ENCODE measurements at regions not wholly inside any gene's neighbourhood (a gene's known extent, or its start where the extent isn't known, plus 50 kb on each side); places are given as distances from the start of the nearest gene placed in this dataset.
A peak's percentile ranks its signal among the peaks of the same experiment; 100 is the strongest.

DNA sequence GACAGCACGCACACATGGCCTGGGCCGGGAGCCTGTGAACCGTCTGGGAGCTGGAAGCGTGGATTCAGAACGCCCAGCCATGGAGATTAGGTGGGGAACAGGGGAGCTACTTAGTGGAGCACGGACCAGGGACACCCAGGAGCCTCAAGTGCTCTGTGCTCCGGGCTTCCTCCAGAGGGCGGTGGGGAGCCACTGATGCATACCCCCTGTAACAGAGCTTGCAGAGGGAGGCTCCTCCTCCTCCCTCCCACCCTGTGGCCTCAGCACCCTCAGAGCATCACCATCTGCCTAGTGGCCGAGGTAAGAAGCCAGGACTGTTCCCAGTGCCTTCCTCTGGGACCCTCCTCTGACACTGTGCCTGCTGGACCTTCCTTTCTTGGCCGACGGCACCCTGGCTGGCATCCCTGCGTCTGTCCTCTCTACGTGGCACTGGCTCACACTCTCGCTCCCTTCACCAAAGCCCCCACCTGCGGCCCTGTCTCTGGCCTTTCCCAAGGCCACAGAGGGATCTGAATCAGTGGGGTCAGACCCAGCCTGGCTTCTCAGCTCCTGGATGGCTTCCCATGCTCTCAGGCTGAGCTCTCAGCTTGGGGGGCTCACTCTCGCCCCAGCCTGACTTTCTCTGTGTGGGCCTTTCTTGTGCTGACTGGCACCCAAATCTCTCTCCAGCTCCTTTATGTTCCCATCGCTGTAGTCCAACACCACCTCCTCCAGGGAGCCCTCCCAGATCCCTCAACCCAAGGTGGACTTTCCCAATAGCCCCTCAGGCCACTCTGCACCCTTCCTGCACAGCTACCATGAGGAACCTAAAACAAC, 780.9 kb downstream of the BRD1 start:
- TF ChIP-seq CTCF (IDR thresholded peaks at IDR 0.05) = no peak
- ATAC-seq = peak in 1 of 4 donors; percentile 22
- whole genome bisulfite sequencing, 3 donors = 26 to 34% (median 34%) methylated on average over 17 of the region's 17 CpGs
- no peaks in the 10 kb centered on the region for H3K9me3 ChIP-seq
- DNase-seq = no peak
- no peak overlapping the region for H3K27ac ChIP-seq
- no peaks in the 10 kb centered on the region for H3K4me1 ChIP-seq
- H3K36me3 ChIP-seq (ENCODE audit: insufficient read depth in 1 of 2, low read depth in 1 of 2) = no peaks in the 10 kb centered on the region
- H3K27me3 ChIP-seq (ENCODE audit: insufficient read depth in 3 of 3, low read length in 2 of 3) = peaks cover 0 to 8% (median 3%) of the 10 kb centered on the region in 3 donors
- H3K4me3 ChIP-seq = no peak overlapping the region
- intact Hi-C loops (cut with DNase I) = loop anchor here in 1 of 2 donors (5.0 kb wide), 1 partner anchor 256 kb away; no protein-coding TSS in a partner anchor

DNA sequence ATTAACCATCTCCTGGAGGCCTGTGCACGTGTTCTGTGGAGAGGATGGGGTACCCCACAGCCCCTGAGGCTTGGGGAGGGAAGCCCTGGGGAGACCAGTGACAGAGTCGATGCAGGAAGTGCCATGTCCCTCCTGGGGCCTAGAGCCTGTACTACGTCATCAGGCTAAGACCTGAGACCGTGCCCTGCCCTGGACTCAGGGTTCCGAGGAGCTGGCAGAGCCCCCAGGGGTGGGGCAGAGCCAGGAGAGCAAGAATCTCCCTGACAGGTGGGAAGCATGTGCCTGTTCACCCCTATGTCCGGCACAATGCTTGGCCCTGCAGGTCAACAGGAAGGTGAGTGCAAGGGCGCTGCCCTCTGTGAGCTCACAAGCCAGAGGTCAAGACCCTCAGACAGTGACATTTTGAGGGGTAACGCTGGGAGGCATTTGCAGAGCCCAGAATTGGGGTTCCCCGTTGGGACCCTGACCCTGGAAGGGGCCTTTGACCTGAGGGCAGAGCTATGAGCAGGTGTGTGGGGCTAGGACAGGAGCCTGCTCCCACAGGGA, 781.6 kb downstream of the BRD1 start:
- no peaks in the 10 kb centered on the region for H3K9me3 ChIP-seq
- DNase-seq = no peak
- intact Hi-C loops (cut with DNase I) = loop anchor here in 1 of 2 donors (5.0 kb wide), 1 partner anchor 256 kb away; no protein-coding TSS in a partner anchor
- no peak overlapping the region for H3K27ac ChIP-seq
- H3K4me3 ChIP-seq = no peak overlapping the region
- no peaks in the 10 kb centered on the region for H3K4me1 ChIP-seq
- H3K27me3 ChIP-seq (ENCODE audit: insufficient read depth in 3 of 3, low read length in 2 of 3) = peaks cover 0 to 8% (median 3%) of the 10 kb centered on the region in 3 donors
- WGBS, 3 donors = 61 to 65% (median 63%) methylated on average over 9 of the region's 9 CpGs
- H3K36me3 ChIP-seq (ENCODE audit: insufficient read depth in 1 of 2, low read depth in 1 of 2) = no peaks in the 10 kb centered on the region
- TF ChIP-seq CTCF (IDR thresholded peaks at IDR 0.05) = no peak
- ATAC-seq = no peak

DNA sequence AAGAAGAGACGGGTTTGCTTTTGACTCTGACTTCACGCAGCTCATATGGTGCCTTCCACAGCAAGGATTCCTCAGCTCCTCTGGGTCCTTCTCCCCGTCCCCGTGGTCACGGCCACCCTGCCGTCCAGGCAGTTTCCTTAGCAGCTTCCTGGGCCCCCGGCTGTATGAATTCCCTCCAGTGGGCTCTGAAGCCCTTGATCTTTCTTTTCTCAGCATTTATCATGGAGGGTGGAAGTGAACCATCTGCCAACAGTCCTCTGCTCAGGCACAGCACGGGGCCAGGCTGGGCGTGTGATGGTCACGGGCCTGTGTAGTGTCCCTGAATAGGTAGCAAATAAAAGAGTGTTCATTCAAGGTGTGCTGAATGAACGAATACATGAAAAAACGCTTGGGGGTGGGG, 782.4 kb downstream of the BRD1 start:
- intact Hi-C loops (cut with DNase I) = loop anchor here in 1 of 2 donors (5.0 kb wide), 1 partner anchor 257 kb away; no protein-coding TSS in a partner anchor
- WGBS, 3 donors = 64 to 74% (median 70%) methylated on average over 12 of the region's 12 CpGs
- Histone ChIP-seq H3K4me3 (no peak overlapping the region), H3K27ac (no peak overlapping the region), H3K36me3 (ENCODE audit: insufficient read depth in 1 of 2, low read depth in 1 of 2) (no peaks in the 10 kb centered on the region), H3K27me3 (ENCODE audit: insufficient read depth in 3 of 3, low read length in 2 of 3) (peaks cover 0 to 8% (median 3%) of the 10 kb centered on the region in 3 donors), H3K4me1 (no peaks in the 10 kb centered on the region), H3K9me3 (no peaks in the 10 kb centered on the region)
- no peak for TF ChIP-seq CTCF (IDR thresholded peaks at IDR 0.05)
- no peak for ATAC-seq
- no peak for DNase-seq

DNA sequence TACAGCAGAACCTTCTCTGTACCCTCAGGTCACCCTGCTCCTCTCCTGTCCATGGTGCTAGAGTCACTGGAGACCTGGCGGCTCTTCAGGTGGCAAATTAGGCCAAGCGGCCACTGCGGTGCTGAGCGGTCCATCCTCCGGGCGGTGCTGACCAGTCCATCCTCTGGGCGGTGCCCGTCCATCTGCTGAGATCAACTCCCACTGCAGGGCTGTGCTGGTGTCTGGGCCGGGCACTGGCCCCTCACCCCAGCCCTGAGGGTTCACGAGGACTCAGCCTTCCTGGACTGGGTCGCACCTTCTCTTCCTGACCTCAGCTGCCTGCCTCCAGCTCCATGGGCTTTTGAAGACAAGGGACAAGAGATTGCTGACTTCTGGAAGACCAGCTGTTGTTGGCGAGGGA, 782.9 kb downstream of the BRD1 start:
- intact Hi-C loops (cut with DNase I) = loop anchor here in 1 of 2 donors (5.0 kb wide), 1 partner anchor 258 kb away; no protein-coding TSS in a partner anchor
- Histone ChIP-seq H3K4me1 (no peaks in the 10 kb centered on the region), H3K27ac (no peak overlapping the region), H3K9me3 (no peaks in the 10 kb centered on the region), H3K4me3 (no peak overlapping the region), H3K36me3 (ENCODE audit: insufficient read depth in 1 of 2, low read depth in 1 of 2) (no peaks in the 10 kb centered on the region), H3K27me3 (ENCODE audit: insufficient read depth in 3 of 3, low read length in 2 of 3) (peaks cover 0 to 8% (median 3%) of the 10 kb centered on the region in 3 donors)
- WGBS, 3 donors = 73 to 85% (median 79%) methylated on average over 12 of the region's 12 CpGs
- ATAC-seq (no peak), DNase-seq (no peak)
- TF ChIP-seq CTCF (IDR thresholded peaks at IDR 0.05) = no peak

Data from psoas muscle (tissue), 7 donors.